ENCODE measurements at regions not wholly inside any gene's neighbourhood (a gene's known extent, or its start where the extent isn't known, plus 50 kb on each side); places are given as distances from the start of the nearest gene placed in this dataset.

GRCh38 chr13:40145139-40145538 lies 489.7 kb downstream of the COG6 start:
- no peak for DNase-seq (ENCODE audit: low spot score)

- DNase-seq (ENCODE audit: low spot score) = no peak
These were observed 490.6 kb downstream of the COG6 start for GRCh38 chr13:40146063-40146462.

GRCh38 chr13:40146611-40147117 lies 491.2 kb downstream of the COG6 start:
- DNase-seq (ENCODE audit: low spot score) = no peak

GRCh38 chr13:40148101-40148500 lies 492.6 kb downstream of the COG6 start:
- no peak for DNase-seq (ENCODE audit: low spot score)

GRCh38 chr13:40148742-40149141 lies 493.3 kb downstream of the COG6 start:
- DNase-seq (ENCODE audit: low spot score) = no peak

- no peak for DNase-seq (ENCODE audit: low spot score)
These were observed 494.3 kb downstream of the COG6 start for GRCh38 chr13:40149611-40150274.

- no peak for DNase-seq (ENCODE audit: low spot score)
These were observed 496.2 kb downstream of the COG6 start for GRCh38 chr13:40151673-40152072.

- DNase-seq (ENCODE audit: low spot score) = no peak
These were observed 496.7 kb downstream of the COG6 start for GRCh38 chr13:40152145-40152544.

- no peak for DNase-seq (ENCODE audit: low spot score)
These were observed 497.5 kb downstream of the COG6 start for GRCh38 chr13:40152922-40153321.

- DNase-seq (ENCODE audit: low spot score) = no peak
These were observed 498.1 kb downstream of the COG6 start for GRCh38 chr13:40153516-40153915.

- no peak for DNase-seq (ENCODE audit: low spot score)
These were observed 499.7 kb downstream of the COG6 start for GRCh38 chr13:40155201-40155600.

GRCh38 chr13:40158218-40158617 lies 502.8 kb downstream of the COG6 start:
- no peak for DNase-seq (ENCODE audit: low spot score)

- DNase-seq (ENCODE audit: low spot score) = no peak
These were observed 503.3 kb downstream of the COG6 start for GRCh38 chr13:40158757-40159156.

GRCh38 chr13:40159736-40160135 lies 504.3 kb downstream of the COG6 start:
- no peak for DNase-seq (ENCODE audit: low spot score)

- DNase-seq (ENCODE audit: low spot score) = no peak
These were observed 505.3 kb downstream of the COG6 start for GRCh38 chr13:40160618-40161350.

- DNase-seq (ENCODE audit: low spot score) = no peak
These were observed 505.1 kb downstream of the FOXO1 start for GRCh38 chr13:40161351-40161810.

GRCh38 chr13:40161931-40162330 lies 504.5 kb downstream of the FOXO1 start:
- DNase-seq (ENCODE audit: low spot score) = no peak

- DNase-seq (ENCODE audit: low spot score) = no peak
These were observed 503.1 kb downstream of the FOXO1 start for GRCh38 chr13:40163066-40164000.

- DNase-seq (ENCODE audit: low spot score) = no peak
These were observed 502.3 kb downstream of the FOXO1 start for GRCh38 chr13:40164133-40164532.

GRCh38 chr13:40165316-40165932 lies 501.0 kb downstream of the FOXO1 start:
- no peak for DNase-seq (ENCODE audit: low spot score)

- no peak for DNase-seq (ENCODE audit: low spot score)
These were observed 499.1 kb downstream of the FOXO1 start for GRCh38 chr13:40167327-40167726.
